HepG2 (cell line): ENCODE measurements at regions not wholly inside any gene's neighbourhood (a gene's known extent, or its start where the extent isn't known, plus 50 kb on each side); places are given as distances from the start of the nearest gene placed in this dataset.
A peak's percentile ranks its signal among the peaks of the same experiment; 100 is the strongest.

ENCODE experiments used
- HMG20B ChIP-seq: conservative IDR thresholded peaks from 2 replicates; pipeline ENCODE4 v1.6.1; 2016; ENCODE audit warnings: missing genetic modification reagents, missing compliant biosample characterization
- IRF2 ChIP-seq: IDR thresholded peaks from 2 replicates; pipeline ENCODE4 v1.6.1; 2018; ENCODE audit warnings: missing genetic modification reagents, missing compliant biosample characterization
- ISX ChIP-seq: sonication (generic); formaldehyde crosslinking; conservative IDR thresholded peaks from 2 replicates; pipeline ENCODE4 v1.5.0; 2020; ENCODE audit warnings: missing genetic modification reagents
- KDM1A ChIP-seq: IDR thresholded peaks from 2 replicates; pipeline ENCODE4 v1.6.1; 2016; ENCODE audit warnings: missing compliant biosample characterization
- MAZ ChIP-seq, 2 experiments: sonication (generic) in 1 of 2; formaldehyde crosslinking in 1 of 2; IDR thresholded peaks; 2 replicates each; pipeline versions ENCODE4 v1.5.0 to v1.6.1; 2012 to 2020; ENCODE audit warnings: low read depth in 2 of 2, mild to moderate bottlenecking in 2 of 2, borderline replicate concordance in 1 of 2, improper control_type of control experiment in 1 of 2, low read length in 1 of 2, missing genetic modification reagents in 1 of 2, moderate library complexity in 1 of 2
- MEF2D ChIP-seq: sonication (generic); formaldehyde crosslinking; IDR thresholded peaks from 2 replicates; pipeline ENCODE4 v1.5.1; 2020; ENCODE audit warnings: mild to moderate bottlenecking, missing genetic modification reagents
- NFAT5 ChIP-seq: sonication (generic); formaldehyde crosslinking; IDR thresholded peaks from 2 replicates; pipeline ENCODE4 v1.4.0; 2020; ENCODE audit warnings: missing genetic modification reagents
- TBX3 ChIP-seq: fragments of 450-650 bp; IDR thresholded peaks from 2 replicates; pipeline ENCODE4 v1.6.1; 2017; ENCODE audit warnings: antibody characterized with exemption, mild to moderate bottlenecking, inconsistent platforms, borderline replicate concordance
- ZBTB43 ChIP-seq: sonication (generic); formaldehyde crosslinking; conservative IDR thresholded peaks from 2 replicates; pipeline ENCODE4 v1.4.0; 2020; ENCODE audit warnings: missing genetic modification reagents
- ZKSCAN8 ChIP-seq: IDR thresholded peaks from 2 replicates; pipeline ENCODE4 v1.6.1; 2016; ENCODE audit warnings: borderline replicate concordance, missing genetic modification reagents, missing compliant biosample characterization
- ZNF12 ChIP-seq: sonication (generic); formaldehyde crosslinking; IDR thresholded peaks from 2 replicates; pipeline ENCODE4 v1.5.0; 2020; ENCODE audit warnings: missing genetic modification reagents
- ZNF414 ChIP-seq: sonication (generic); formaldehyde crosslinking; IDR thresholded peaks from 2 replicates; pipeline ENCODE4 v1.5.0; 2020; ENCODE audit warnings: missing genetic modification reagents
- ZNF501 ChIP-seq: sonication (generic); formaldehyde crosslinking; IDR thresholded peaks from 2 replicates; pipeline ENCODE4 v1.5.1; 2020; ENCODE audit warnings: mild to moderate bottlenecking, moderate library complexity, missing genetic modification reagents
- ZNF788 ChIP-seq: sonication (generic); formaldehyde crosslinking; IDR thresholded peaks from 2 replicates; pipeline ENCODE4 v1.5.0; 2020; ENCODE audit warnings: mild to moderate bottlenecking, missing genetic modification reagents, borderline replicate concordance
- TF ChIP-seq, protein P1 (sequence below): IDR thresholded peaks from 2 replicates; pipeline ENCODE4 v1.6.1; 2016; ENCODE audit warnings: mild to moderate bottlenecking
- TF ChIP-seq, protein P2 (sequence below): sonication (generic); formaldehyde crosslinking; IDR thresholded peaks from 2 replicates; pipeline ENCODE4 v1.4.0; 2020; ENCODE audit warnings: missing genetic modification reagents
- TF ChIP-seq, protein P3 (sequence below): sonication (generic); formaldehyde crosslinking; IDR thresholded peaks from 2 replicates; pipeline ENCODE4 v1.4.0; 2020; ENCODE audit warnings: low read depth, mild to moderate bottlenecking, missing genetic modification reagents

DNA sequence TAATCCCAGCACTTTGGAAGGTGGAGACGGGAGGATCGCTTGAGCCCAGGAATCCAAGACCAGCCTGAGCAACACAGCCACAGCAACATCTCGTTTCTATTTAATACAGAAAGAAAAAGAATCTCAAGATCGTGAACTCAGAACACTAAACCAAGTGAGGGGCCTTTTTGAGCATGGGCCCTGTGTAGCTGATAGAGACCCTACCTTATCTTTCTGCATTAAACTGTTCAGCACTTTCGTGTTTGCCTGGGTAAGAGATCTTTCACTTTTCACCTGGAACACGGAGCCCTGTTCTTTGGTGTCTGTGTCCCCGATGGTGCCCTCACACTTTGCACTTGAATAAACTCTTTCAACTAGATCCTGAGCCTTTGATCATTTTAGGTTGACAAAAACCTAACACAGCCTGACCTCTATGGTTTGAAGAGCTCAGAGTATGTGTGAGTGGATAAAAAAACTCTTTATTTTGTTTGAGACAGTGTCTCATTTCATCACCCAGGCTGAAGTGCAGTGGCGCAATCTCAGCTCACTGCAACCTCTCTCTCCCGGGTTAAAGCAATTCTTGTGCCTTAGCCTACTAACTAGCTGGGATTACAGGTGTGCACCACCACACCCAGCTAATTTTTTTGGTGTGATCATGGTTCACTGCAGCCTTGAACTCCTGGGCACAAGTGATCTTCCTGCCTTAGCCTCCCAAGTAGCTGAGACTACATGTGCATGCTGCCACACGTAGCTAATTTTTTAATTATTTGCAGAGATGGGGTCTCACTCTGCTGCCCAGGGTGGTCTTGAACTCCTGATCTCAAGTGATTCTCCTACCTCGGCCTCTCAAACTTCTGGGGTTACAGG, 83.8 kb upstream of the GRIN2A start (continued):
- TF ChIP-seq MEF2D (CRISPR knock-in tag) (peak; percentile 99), ZNF414 (CRISPR knock-in tag) (peak; percentile 97), ISX (CRISPR knock-in tag) (peak; percentile 73; the same call in 1 of the 2 replicates), ZNF12 (CRISPR knock-in tag) (peak; percentile 93), MAZ (IDR thresholded peaks at IDR 0.05; ENCODE audit: borderline replicate concordance, low read depth, low read length) (no peak), MAZ (CRISPR knock-in tag; IDR thresholded peaks at IDR 0.05; ENCODE audit: low read depth) (peak; percentile 59; the same call in 1 of the 2 replicates), TBX3 (peak; percentile 96), KDM1A (peak; percentile 99), ZNF788 (CRISPR knock-in tag) (peak; percentile 97; the same call in 1 of the 2 replicates), NFAT5 (CRISPR knock-in tag) (0 out of 2 replicates have a peak, but pooled peaks have one; percentile 17), HMG20B (peak; percentile 99), ZNF501 (CRISPR knock-in tag) (peak; percentile 89), IRF2 (peak; percentile 87), ZBTB43 (CRISPR knock-in tag) (peak; percentile 98), ZKSCAN8 (CRISPR knock-in tag) (peak; percentile 93; the same call in 1 of the 2 replicates)
- TF ChIP-seq, protein P1, sequence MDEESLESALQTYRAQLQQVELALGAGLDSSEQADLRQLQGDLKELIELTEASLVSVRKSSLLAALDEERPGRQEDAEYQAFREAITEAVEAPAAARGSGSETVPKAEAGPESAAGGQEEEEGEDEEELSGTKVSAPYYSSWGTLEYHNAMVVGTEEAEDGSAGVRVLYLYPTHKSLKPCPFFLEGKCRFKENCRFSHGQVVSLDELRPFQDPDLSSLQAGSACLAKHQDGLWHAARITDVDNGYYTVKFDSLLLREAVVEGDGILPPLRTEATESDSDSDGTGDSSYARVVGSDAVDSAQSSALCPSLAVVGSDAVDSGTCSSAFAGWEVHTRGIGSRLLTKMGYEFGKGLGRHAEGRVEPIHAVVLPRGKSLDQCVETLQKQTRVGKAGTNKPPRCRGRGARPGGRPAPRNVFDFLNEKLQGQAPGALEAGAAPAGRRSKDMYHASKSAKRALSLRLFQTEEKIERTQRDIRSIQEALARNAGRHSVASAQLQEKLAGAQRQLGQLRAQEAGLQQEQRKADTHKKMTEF (CRISPR knock-in tag): peak; percentile 98
- TF ChIP-seq, protein P2, sequence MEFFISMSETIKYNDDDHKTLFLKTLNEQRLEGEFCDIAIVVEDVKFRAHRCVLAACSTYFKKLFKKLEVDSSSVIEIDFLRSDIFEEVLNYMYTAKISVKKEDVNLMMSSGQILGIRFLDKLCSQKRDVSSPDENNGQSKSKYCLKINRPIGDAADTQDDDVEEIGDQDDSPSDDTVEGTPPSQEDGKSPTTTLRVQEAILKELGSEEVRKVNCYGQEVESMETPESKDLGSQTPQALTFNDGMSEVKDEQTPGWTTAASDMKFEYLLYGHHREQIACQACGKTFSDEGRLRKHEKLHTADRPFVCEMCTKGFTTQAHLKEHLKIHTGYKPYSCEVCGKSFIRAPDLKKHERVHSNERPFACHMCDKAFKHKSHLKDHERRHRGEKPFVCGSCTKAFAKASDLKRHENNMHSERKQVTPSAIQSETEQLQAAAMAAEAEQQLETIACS (CRISPR knock-in tag): no peak
- TF ChIP-seq, protein P3, sequence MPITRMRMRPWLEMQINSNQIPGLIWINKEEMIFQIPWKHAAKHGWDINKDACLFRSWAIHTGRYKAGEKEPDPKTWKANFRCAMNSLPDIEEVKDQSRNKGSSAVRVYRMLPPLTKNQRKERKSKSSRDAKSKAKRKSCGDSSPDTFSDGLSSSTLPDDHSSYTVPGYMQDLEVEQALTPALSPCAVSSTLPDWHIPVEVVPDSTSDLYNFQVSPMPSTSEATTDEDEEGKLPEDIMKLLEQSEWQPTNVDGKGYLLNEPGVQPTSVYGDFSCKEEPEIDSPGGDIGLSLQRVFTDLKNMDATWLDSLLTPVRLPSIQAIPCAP (CRISPR knock-in tag): 0 out of 2 replicates have a peak, but pooled peaks have one; percentile 8
